ENCODE measurements at regions not wholly inside any gene's neighbourhood (a gene's known extent, or its start where the extent isn't known, plus 50 kb on each side); places are given as distances from the start of the nearest gene placed in this dataset.

DNA sequence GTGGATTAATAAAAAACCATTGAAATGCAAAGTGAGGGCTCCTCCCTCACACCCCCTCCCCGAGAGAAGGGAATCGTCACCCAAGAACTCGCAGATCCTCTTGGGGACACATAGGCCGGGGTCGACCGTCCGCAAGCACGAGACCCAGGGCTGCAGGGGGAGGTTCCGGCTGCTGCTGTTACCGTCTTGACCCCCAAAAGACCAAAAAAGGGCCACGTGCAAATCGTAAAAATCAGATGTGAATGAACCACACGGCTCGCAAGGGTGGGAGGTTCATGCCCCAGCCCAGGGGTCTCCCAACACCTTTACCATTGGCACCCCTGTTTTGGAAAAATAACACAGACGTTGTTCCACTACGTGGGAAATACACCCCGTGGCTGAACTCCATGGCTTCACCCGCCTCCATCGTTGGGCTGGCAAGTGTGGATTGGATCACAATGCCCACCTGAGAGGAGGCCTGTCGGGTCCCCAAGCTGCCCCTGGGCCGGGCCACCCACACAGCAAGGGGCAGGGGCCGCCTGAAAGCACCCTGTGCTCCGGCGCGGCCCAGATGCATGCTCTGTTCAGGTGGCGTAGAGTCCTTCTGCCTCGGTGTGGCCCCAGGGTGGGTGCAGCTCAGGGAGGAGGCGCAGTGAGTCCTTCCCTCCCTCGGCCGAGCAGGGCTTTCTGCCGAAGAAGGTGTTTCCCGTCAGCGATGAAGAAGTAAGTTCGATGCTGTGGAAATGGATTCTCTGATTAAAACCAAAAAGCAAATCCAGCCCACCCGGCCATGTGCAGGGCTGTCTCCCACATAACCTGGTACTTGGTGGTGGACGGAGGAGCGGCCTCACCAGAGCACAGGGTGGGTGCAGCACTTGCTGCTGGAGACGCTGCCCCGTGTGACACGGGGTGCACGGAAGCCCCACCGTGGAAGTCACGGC is 85.0 kb downstream of the YTHDF1 start:
- Mint-ChIP-seq H3K27me3 (ENCODE audit: insufficient read depth) (no peaks in the 10 kb centered on the region), H3K4me3 (no peak overlapping the region), H3K9me3 (no peaks in the 10 kb centered on the region), H3K36me3 (ENCODE audit: low read depth) (no peaks in the 10 kb centered on the region), H3K4me1 (no peaks in the 10 kb centered on the region), H3K27ac (no peak overlapping the region)
- TF ChIP-seq, protein P1, sequence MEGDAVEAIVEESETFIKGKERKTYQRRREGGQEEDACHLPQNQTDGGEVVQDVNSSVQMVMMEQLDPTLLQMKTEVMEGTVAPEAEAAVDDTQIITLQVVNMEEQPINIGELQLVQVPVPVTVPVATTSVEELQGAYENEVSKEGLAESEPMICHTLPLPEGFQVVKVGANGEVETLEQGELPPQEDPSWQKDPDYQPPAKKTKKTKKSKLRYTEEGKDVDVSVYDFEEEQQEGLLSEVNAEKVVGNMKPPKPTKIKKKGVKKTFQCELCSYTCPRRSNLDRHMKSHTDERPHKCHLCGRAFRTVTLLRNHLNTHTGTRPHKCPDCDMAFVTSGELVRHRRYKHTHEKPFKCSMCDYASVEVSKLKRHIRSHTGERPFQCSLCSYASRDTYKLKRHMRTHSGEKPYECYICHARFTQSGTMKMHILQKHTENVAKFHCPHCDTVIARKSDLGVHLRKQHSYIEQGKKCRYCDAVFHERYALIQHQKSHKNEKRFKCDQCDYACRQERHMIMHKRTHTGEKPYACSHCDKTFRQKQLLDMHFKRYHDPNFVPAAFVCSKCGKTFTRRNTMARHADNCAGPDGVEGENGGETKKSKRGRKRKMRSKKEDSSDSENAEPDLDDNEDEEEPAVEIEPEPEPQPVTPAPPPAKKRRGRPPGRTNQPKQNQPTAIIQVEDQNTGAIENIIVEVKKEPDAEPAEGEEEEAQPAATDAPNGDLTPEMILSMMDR (conservative IDR thresholded peaks at IDR 0.05) = no peak
- Histone ChIP-seq H3K9ac (ENCODE audit: extremely low read depth, low read length, poor library complexity, severe bottlenecking) (no peak overlapping the region), H3K4me1 (ENCODE audit: control insufficient read depth, insufficient read depth, low read length) (no peaks in the 10 kb centered on the region), H3K36me3 (ENCODE audit: control insufficient read depth, insufficient read depth, low read length) (no peaks in the 10 kb centered on the region), H3K4me3 (ENCODE audit: low read length) (no peak overlapping the region), H3K27me3 (ENCODE audit: control insufficient read depth, insufficient read depth, low read length, poor library complexity, severe bottlenecking) (peaks cover 5% of the 10 kb centered on the region), H3K27ac (ENCODE audit: low read depth, low read length) (no peak overlapping the region), H3K9me3 (ENCODE audit: control insufficient read depth, low read length) (no peaks in the 10 kb centered on the region)
- 86 to 87% methylated on average over 40 to 43 of the region's 43 CpGs for WGBS, 2 experiments (ENCODE audit: insufficient coverage in 1 of 2, insufficient read length in 1 of 2)
- peak; percentile 36 for DNase-seq

DNA sequence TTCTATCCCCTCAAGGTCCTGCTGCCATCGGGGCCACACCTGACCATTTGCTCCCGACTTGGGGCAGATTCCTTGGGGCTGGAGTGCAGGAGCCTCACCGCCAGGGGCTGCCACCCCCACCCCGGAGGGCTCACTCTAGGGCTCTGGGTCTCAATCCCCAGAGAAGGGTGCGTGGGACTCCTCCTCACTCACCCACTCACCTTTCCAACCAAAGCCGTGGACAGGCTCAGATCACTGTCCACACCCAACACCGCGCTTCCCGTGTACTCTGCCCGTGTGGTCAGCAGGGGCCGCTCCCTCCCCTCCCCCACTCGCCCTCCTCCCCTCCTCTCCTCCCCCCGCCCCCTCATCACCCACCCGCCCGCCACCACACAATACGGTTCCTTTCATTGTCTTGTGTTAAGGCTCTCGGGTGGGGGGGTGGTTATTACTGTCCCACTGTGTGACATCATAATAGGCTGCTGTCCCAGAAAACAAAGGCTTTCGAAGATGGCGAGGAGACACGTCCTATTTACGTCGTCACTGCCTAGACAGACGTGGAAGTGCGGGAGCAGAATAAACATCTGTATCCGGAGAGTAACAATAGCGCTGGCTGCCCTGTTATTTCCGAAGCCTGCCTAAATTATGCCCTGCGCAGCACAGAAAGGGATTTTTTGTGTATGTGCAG is 85.8 kb downstream of the YTHDF1 start:
- Mint-ChIP-seq H3K36me3 (ENCODE audit: low read depth) (no peaks in the 10 kb centered on the region), H3K9me3 (no peaks in the 10 kb centered on the region), H3K27me3 (ENCODE audit: insufficient read depth) (no peaks in the 10 kb centered on the region), H3K27ac (no peak overlapping the region), H3K4me3 (no peak overlapping the region), H3K4me1 (no peaks in the 10 kb centered on the region)
- Histone ChIP-seq H3K4me3 (ENCODE audit: low read length) (no peak overlapping the region), H3K9me3 (ENCODE audit: control insufficient read depth, low read length) (no peaks in the 10 kb centered on the region), H3K4me1 (ENCODE audit: control insufficient read depth, insufficient read depth, low read length) (no peaks in the 10 kb centered on the region), H3K9ac (ENCODE audit: extremely low read depth, low read length, poor library complexity, severe bottlenecking) (no peak overlapping the region), H3K27ac (ENCODE audit: low read depth, low read length) (no peak overlapping the region), H3K36me3 (ENCODE audit: control insufficient read depth, insufficient read depth, low read length) (no peaks in the 10 kb centered on the region), H3K27me3 (ENCODE audit: control insufficient read depth, insufficient read depth, low read length, poor library complexity, severe bottlenecking) (peaks cover 5% of the 10 kb centered on the region)
- 45 to 66% methylated on average over 10 to 22 of the region's 28 CpGs for WGBS, 2 experiments (ENCODE audit: insufficient coverage in 1 of 2, insufficient read length in 1 of 2)
- TF ChIP-seq, protein P1 (conservative IDR thresholded peaks at IDR 0.05) = peak; percentile 29
- peak; percentile 31 for DNase-seq

GRCh38 chr20:63129376-63129965 is 86.5 kb downstream of the YTHDF1 start:
- 91 to 100% methylated on average over 3 to 9 of the region's 9 CpGs for WGBS, 2 experiments (ENCODE audit: insufficient coverage in 1 of 2, insufficient read length in 1 of 2)
- TF ChIP-seq, protein P1 (conservative IDR thresholded peaks at IDR 0.05) = no peak
- Histone ChIP-seq H3K27ac (ENCODE audit: low read depth, low read length) (no peak overlapping the region), H3K27me3 (ENCODE audit: control insufficient read depth, insufficient read depth, low read length, poor library complexity, severe bottlenecking) (peaks cover 5% of the 10 kb centered on the region), H3K9me3 (ENCODE audit: control insufficient read depth, low read length) (no peaks in the 10 kb centered on the region), H3K4me3 (ENCODE audit: low read length) (no peak overlapping the region), H3K4me1 (ENCODE audit: control insufficient read depth, insufficient read depth, low read length) (no peaks in the 10 kb centered on the region), H3K9ac (ENCODE audit: extremely low read depth, low read length, poor library complexity, severe bottlenecking) (no peak overlapping the region), H3K36me3 (ENCODE audit: control insufficient read depth, insufficient read depth, low read length) (no peaks in the 10 kb centered on the region)
- no peaks in the 10 kb centered on the region for H3K27me3 Mint-ChIP-seq (ENCODE audit: insufficient read depth)
- peak; percentile 24 for DNase-seq
- no peaks in the 10 kb centered on the region for H3K36me3 Mint-ChIP-seq (ENCODE audit: low read depth)
- no peaks in the 10 kb centered on the region for H3K4me1 Mint-ChIP-seq
- H3K9me3 Mint-ChIP-seq = no peaks in the 10 kb centered on the region
- no peak overlapping the region for H3K27ac Mint-ChIP-seq
- no peak overlapping the region for H3K4me3 Mint-ChIP-seq
